Colon (tissue), 2 donors: ENCODE measurements at regions not wholly inside any gene's neighbourhood (a gene's known extent, or its start where the extent isn't known, plus 50 kb on each side); places are given as distances from the start of the nearest gene placed in this dataset.

Experiments used
- FAIRE-seq: peaks from 2 replicates; lab custom pipeline; 2012; peaks lifted over from hg19 to GRCh38; lab: Jason Lieb, UNC
- donor health status: control.
- donor health status: control.

DNA sequence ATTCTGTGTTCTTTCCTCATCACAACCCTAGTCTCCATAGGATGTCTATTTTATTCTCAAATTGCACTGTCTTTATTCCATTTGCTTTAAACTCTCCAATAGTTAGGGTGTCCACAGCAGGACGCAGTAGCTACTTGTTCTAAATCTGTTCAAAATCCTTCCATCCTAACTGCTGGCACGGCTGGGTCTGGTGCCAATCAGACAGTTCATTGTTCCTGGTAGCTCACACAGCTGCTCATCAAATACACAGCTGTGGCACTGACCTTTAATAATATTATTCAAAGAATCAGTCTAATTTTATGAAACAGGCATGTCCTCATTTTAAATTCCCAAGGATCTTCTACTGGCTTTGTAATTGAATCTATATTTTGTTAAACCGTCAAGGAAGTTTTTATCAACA lies 59.7 kb upstream of the TMEFF2 start:
- no peak for FAIRE-seq

DNA sequence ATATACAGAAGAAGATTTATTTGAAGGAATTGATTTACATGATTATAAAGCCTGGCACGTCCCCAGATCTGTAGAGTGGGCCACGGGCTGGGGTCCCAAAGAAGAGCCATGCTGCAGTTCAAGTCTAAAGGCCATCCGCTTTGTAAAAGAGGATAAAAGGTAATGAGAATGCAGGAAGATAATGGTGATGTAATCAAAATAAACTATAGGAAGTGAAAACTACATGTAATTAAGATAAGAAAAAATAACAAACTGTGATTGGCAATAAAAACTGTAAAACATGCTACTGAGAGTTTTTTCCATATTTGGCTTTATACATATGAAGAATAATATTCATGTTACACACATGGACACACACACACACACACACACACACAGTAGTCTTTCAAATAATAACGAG lies 59.0 kb upstream of the TMEFF2 start:
- FAIRE-seq: no peak

DNA sequence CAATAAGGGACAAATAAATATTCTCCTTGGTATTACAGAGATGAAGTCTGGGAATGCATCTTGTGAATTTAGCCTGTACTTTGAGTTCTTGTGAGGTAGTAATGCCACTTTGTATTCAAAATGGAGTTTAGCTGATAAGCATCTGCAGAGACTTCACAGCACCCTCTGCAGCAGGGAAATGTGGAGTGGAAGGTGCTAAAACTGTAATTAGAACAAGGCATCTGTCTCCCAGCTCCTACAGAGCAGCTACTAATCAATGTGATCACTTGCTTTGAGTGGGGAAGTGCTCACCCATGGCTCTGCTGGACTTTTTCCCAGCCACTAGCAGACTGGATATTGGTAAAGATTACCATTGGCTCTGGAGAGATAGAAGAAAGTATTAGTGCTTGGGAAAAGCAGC lies 56.2 kb upstream of the TMEFF2 start:
- no peak for FAIRE-seq

DNA sequence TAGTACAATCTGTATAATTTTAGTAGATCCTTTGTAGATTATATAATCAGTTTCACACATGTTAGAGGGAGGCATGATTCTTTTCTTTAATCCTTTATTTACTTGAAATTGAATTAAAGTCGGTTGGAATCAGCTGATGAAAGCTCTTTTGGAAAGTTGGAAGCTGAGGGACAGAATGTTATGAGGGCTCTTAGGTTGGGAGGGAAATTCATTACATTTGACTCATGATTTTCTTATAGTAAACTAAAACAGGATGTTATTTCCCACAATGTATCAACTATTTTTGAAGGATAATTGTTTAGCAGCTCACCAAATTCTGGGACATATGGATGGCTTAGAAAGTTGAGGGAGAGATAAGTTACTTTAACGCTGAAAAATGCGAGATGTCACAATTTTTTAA lies 52.7 kb upstream of the TMEFF2 start:
- no peak for FAIRE-seq

DNA sequence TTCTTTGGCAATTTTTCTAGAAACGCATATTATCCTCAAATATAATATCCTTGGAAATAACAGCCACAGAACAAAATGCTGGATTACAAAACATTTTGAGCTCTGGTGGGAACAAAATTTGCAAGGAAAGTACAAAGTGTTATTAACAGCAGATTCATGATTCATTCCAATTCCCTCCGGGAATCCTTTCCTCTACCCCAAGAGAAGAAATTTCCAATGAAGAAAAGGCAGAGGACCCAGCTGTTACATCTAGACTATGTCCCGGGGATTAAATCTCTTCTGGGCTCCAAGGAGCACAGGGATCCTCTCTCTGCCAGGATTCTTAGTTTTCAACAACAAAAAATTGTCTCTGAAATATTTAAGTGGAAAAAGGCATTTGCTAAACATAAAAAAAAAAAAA lies 51.6 kb upstream of the TMEFF2 start:
- no peak for FAIRE-seq

DNA sequence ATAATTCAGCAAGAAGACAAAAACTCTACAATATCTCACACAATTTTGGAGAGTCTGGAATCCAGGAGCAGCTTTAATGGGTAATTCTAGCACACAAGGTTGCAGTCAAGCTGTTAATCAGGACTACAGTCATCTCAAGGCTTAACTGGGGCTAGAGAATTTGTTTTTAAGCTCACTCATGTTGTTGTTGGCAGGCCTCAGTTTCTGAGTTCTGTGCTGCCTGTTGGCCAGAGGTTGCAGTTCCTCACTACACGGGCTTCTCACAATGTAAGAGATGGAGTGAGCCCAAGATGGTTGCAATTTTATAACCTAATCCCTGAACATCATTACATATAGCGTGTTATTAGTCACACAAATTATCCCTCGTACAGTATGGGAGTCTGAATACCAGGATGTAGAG lies 50.6 kb upstream of the TMEFF2 start:
- no peak for FAIRE-seq
